ENCODE measurements at regions not wholly inside any gene's neighbourhood (a gene's known extent, or its start where the extent isn't known, plus 50 kb on each side); places are given as distances from the start of the nearest gene placed in this dataset.
A peak's percentile ranks its signal among the peaks of the same experiment; 100 is the strongest.

DNA sequence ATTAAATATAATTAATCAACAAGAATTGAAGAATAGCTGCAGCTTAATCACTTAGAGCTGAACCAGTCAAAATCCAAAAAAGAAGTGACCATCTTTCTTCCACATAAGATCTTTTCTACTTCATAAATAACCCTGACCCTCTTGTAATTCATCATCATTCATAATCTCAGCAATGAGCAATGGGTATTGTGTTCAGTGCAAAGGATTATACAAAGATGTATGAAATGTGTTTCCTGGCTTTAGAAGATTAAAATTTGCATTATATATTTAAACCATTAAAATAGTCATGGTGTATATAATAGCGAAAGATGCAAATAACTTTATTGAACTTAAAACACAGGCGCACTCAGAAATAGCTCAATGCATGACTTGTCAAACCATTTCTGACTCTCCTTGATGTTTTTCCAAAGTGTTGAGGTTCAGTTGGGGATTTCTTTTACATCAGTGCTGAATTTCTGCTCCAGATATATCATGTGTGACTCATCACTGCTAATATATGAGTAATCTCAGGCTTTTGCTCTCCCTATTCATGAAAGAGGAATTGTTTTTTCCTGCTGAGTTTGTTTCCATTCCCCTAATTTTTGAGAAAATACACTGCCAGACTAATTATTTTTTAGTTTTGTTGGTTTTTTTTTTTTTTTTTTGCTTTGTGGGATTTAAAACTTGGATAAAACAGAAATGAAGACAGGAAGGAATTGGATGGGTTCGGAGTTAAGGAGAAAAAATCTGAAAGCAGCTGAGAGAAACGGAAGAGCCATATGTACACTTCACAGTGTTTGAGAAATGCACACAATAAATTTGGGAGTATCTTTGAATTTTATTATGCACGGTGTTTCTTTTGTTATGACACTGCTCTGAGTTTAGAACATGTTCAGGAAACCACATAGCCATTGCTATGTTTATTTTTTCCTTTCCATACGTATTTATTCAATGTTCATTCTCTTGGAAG, 290.1 kb upstream of the PCDH7 start:
- DNase-seq (ENCODE audit: extremely low read depth, low read depth): peak; percentile 1

DNA sequence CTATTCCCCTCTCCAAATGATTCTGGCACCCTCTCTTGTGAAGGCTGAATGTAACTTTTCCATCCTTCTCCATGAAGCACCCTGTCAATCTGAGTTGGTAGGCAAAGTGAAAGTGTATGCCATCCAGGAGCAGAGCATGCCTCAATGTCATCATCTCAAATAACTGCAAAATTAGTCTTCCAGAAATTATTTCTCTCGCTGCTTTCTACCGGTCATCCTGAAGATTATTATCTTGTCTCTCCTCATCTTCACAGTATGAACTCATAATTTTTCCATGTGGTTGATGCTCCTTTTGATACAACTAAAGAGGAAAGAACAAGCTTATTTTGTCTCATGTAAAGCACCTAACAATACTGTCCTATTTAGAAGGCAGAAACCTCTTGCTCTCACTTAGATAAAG, 285.5 kb upstream of the PCDH7 start:
- no peak for DNase-seq (ENCODE audit: extremely low read depth, low read depth)

DNA sequence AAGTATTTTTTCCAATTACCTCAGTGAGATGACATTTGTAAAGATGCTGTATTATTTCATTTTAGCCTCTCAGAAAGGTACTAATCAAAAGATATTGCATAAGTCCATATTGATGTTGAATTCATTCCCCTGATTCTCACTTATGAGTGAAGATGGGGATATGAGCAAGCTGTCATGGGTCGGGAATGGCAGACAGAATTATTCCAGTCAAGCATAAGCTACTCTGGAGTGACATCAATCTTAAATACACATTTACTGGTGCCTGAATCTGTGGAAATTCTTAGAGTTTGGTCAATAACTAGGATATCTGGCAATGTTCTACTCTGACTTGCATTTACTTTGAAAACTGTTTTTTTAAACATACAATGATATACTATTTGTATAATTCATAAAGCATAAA, 283.8 kb upstream of the PCDH7 start:
- no peak for DNase-seq (ENCODE audit: extremely low read depth, low read depth)

DNA sequence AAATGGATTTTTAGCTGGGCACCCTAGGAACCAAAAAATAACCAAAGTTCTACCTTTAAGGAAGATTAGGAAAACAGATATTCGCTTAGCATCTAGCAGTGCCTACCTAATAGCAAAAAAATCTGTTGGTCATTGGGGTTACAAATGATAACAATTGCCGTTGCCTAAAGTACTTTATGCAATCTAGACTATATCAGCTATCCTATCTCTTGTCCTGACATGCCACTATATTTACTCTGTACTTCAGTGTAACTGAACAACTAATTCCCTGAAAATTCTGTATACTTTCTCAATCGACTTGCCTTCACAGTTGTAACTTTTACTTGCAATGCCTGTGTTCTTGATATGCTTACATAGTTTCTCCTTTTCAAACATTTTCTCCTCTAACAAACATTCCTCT, 282.9 kb upstream of the PCDH7 start:
- DNase-seq (ENCODE audit: extremely low read depth, low read depth): no peak

DNA sequence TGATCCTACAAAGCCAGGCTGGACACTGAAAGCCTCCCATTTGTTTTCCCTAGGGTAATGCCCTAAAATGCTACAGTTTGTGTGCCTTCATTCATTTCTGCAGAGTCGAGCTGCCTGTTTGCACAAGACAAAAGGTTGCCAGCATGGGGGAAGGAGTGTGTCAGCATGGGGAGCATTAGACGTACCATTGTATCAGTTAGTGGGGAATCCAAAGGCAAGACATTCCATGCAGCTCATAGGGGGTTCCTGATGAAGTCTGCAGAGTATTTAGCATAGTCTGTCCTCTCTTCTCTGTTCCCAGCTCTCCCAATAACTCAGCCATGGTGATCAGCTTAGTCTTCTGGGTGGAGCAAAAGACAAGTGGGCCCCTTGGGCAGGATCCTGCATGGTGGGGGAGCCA, 276.9 kb upstream of the PCDH7 start:
- DNase-seq (ENCODE audit: extremely low read depth, low read depth): no peak

DNA sequence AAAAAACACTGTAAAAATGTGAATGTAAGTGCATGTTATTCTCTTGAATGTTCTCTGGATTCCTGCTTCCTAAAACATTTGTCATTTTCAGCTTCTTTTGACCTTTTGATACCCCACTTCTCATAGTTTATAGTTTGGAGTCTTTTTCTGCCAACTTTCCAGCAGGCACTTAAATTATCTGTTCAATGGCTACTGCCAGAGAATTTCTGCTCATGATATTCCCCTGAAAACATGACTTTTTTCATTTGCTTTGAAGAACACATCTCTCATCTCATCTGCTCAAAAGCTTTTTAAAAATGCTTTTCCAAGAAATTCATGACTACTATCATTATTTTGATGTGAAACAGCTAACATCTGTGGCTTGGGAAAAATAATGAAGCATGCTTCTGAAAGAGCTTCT, 269.7 kb upstream of the PCDH7 start:
- no peak for DNase-seq (ENCODE audit: extremely low read depth, low read depth)

DNA sequence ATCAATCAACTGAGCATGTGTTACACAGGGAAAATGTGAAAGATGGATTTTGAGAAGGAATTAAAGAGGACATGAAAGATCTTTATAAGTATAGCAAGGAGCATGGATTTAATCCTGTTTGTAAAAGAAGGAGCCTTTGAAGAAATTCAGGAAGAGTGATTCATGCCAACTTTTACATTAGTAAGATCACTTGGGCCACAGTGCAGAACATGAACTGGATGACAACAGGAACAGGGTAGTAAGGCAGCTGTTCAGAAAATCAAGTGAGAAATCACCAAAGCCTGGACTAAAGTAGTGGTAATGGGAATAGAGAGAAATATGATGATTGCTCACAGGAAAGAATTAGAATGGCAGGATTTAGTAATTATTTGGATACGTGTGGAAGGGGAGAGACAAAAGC, 265.7 kb upstream of the PCDH7 start:
- no peak for DNase-seq (ENCODE audit: extremely low read depth, low read depth)

DNA sequence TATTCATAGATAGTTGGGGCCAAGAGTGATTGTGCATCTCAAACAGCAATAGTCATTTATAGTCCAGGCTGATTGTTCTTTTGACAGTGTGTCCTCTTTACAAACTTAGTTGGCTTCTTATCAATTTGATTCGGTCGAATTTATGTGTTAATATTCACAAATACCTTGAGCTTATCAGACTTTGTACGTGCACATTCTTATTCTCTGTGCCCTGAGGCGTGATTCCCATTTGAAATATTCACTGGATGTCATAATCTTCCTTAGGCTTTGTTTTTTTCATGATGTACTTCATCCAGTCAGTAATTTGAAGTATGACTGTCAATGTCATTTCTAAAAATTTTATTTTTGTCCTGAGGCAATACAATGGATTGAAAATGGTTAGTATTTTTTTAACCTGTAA, 263.5 kb upstream of the PCDH7 start:
- DNase-seq (ENCODE audit: extremely low read depth, low read depth): no peak

DNA sequence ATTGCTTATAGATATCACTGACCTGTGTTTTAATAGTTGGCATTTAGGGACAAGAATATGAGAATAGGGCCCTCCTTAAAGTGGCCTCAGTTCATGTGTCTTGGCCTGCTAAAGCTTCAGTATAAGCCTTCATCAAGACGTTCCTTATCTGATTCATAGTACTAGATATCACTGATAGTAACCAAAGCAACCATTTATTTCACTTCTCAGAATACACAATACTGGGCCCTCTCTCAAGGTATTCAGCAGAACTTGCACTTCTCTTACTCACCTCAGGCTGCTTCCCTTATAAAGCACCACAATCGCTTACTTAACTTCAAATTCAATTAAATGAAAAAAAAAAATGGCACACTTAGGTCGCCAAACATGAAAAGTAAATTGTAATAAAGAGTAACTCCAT, 259.4 kb upstream of the PCDH7 start:
- DNase-seq (ENCODE audit: extremely low read depth, low read depth): no peak

DNA sequence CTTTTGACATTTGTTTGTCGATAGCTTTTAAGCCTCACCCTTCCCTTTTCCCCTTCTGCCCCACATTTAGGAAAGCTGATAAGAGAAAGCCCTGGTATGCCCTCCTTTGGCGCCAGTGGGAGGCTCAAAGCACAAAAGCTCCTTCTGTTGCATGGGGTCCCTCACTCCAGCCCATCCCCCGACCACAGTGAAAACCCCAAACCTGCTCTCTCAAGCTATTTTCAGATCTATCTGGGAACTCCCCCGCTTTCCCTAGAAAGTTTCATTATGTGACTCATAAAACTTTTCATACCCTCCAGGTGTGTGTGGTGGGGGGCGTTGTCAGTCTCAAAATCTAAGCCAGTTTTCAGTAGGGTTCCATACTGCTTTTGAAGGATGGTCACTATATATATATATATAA, 259.0 kb upstream of the PCDH7 start:
- no peak for DNase-seq (ENCODE audit: extremely low read depth, low read depth)

DNA sequence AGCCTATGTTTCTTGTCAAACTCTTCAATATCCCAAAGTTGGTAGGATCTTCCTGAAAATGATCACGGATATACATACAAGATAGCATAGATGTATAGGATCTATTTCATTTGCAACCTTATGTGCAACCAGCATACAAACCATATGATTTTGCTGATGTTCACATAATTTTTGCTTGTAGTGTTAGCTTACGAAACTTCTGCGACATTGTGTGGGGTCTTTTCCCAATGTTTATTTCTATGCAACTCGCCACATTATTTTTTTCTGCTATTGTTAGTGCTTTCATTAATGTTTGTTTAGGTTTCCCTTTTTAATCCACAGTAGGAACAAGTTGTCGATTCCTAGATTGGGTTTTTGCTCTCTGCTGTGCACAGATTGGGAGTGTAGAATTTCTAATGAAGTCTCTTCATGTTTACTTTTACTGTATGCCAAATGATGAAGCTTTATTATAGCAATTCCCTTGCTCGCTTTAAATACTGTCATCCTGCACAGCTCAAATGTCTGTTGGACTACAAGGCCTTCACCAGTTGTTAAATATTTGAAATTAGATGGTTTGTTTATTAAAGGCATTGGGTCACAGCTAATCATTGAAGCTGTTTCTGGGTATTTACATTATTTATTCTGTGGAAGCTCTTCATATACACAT, 257.6 kb upstream of the PCDH7 start:
- DNase-seq (ENCODE audit: extremely low read depth, low read depth): no peak

DNA sequence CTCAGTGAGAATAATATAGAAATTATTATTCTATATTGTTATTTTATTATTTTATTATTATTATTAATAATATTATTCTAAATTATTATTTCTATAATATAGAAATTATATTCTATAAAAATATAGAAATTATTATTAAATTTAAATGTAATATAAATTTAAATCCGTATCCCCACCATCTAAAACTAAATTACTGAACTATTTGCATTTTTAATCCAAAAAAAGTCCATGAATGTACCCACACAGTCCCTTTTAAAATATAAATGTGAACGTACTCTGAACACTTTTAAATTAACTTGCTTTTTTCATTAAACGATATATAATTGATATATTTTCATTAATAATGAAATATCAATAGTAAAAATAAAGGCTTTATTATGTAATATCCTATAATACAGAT, 248.3 kb upstream of the PCDH7 start:
- DNase-seq (ENCODE audit: extremely low read depth, low read depth): no peak

DNA sequence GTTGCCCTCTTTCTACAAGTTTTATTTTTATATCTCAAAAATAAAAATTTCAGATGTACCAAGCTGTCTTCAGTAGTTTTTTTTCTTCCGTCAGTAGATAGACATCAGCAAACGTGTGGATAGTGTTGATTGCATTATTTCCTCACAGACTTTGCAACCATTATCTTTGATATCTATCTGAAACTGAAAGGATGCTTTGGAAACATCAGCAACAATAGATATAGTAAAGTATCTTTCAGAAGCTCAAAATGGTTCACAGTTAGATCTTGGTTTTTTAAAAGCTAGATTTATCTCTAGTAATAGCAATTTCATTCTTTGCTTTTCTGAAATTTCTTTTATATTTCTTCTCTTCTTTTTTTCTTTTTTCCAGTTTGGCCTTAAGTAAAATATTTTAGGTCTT, 246.9 kb upstream of the PCDH7 start:
- DNase-seq (ENCODE audit: extremely low read depth, low read depth): no peak

DNA sequence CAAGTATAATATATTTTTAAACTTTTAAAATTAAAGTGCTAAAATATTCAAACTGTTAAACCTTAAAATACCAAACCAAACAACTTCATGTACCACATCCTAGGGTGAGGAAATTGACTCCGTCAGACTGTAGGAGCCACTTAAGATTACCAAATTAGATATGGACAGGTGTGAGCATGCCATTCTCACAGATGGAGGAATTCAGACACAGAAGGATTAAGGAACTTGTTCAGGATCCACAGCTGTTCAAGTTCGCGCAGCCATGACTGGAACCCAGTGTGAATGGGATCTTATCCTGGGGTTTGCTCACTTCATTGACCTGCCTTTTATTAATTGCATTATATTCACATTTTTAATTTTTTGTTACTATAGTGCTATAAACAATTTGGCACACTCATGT, 224.9 kb upstream of the PCDH7 start:
- DNase-seq (ENCODE audit: extremely low read depth, low read depth): no peak

DNA sequence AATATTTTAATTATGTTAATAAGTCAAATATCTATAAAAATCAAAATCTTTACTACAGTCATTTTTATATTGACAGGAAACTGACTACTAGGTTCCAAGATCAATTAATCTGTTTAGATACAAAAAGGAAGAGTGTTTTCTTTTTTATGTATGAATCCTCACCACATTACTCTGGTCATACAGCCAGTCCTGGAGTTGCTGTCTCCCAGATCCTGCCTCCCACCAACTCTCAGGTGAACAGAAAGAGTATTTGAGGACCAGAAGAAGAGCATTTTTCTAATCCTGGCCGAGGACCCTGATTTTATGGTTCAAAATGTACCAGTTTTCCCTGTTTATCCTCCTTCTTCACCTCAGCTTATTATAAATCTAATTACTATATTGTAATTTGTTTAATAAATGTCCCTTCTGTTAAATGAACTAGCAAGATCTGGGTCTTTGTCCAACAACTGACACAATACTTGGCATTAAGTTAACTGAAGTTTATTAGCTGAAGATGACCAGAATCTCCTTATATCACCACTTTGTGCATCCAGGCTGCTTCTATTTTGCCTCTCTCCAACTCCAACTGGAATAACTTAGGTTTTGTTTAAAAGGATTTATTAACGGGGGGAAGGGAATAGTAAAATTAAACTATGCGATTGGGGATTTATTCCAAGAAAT, 224.4 kb upstream of the PCDH7 start:
- no peak for DNase-seq (ENCODE audit: extremely low read depth, low read depth)

DNA sequence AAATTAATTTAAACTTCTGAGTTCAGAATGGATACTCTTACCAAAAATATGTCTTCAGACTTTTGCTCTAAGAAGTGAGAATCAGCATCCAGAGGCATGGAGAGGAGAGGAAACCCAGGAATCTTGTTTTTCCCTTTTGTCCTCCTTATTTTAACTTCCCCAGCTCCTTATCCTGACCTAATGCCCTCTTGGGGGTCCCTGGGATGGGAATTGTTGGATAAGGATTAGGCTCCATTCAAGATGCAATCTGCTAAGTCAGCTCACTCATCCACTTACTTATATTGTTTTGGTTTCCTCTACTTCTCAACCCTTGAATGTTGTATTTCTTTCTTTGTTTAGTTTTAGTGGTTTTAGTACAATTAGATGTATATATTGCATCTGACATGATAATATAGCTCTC, 208.4 kb upstream of the PCDH7 start:
- DNase-seq (ENCODE audit: extremely low read depth, low read depth): no peak

DNA sequence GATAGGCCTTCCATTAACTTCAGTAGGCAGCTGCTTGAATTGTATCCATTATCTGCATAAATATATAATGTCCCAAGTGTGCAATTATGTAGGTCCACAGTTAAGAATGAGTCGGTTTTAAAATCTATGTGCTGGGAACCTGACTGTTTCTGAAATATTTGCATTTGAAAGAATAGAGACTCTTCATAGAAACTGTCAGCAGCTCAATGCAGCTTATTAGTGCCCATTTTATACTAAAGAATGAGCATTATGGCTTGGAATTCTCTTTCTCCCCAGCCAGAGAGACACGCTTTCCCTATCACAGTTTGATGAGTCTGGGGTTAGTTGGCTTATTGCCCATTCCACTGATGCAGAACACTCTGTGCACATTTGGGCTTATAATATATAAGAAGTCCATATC, 202.0 kb upstream of the PCDH7 start:
- DNase-seq (ENCODE audit: extremely low read depth, low read depth): no peak

DNA sequence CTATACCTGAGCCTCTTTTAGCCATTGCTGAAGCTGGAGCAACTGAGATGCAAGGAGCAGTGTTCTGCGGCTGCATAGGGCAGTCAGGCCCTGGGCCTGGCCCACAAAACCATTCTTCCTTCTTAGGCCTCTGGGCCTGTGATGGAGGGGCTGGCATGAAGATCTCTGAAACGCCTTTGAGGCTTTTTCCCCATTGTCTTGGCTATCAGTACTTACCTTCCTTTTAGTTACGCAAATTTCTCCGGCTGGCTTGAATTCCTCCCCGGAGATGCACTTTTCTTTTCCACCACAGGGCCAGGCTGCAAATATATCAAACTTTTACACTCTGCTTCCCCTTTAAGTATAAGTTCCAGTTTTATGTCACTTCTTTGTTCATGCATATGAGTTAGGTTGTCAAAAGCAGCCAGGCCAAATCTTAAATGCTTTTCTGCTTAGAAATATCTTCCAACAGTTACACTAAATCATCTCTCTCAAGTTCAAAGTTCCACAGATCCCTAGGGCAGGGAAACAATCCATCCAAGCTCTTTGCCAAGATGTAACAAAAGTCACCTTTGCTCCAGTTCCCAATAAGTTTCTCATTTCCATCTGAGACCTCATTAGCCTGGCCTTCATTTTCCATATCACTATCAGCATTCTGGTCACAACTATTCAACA, 194.4 kb upstream of the PCDH7 start:
- DNase-seq (ENCODE audit: extremely low read depth, low read depth): no peak

DNA sequence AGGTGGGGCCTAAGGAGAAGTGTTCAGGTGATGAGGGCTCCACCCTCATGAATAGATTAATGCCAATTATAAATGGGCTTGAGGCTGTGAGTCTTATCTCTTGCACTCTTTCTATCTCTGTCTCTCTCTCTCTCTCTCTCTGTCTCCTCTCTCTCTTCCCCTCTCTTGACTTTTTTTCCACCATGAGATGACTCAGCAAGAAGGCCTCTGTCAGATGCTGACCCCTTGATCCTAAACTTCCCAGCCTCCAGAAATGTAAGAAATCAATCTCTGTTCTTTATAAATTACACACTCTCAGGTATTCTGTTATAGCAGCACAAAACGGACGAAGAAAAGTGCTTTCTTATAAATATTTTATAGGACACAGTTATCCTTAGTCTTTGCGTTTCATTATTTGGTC, 184.9 kb upstream of the PCDH7 start:
- DNase-seq (ENCODE audit: extremely low read depth, low read depth): no peak

DNA sequence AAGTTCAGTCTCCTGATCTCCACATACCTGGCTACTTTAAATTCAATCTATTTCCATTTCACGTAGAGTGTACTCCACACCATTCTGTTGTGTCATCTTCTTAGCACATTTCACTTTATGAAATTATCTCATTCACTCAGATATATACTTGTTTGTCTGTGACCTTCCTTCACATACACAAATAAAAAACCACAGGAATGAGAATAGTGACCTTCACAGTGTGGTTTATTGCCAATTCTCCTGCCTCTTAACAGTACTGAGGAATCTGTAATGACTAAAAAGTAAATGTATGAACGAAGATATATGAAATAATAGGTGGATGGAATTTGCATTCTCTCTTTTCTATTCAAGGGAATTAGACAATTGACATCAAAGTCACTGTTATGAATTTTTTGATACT, 183.9 kb upstream of the PCDH7 start:
- no peak for DNase-seq (ENCODE audit: extremely low read depth, low read depth)

DNA sequence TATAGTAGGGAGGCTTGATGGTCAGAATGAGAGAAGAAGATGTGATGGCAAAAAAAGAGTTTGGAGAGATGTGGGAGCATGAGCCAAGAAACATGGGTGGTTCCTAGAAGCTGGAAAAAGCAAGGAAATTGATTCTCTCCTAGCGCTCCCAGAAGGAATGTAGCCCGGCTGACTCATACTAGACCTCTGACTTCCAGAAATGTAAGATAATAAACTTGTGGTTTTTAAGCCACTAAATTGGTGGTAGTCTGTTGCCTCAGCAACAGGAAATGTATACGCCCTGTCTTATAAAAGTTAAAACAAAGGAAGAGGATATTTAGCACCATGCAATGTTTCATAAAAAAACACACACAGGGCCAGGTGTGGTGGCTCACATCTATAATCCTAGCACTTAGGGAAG, 182.7 kb upstream of the PCDH7 start:
- no peak for DNase-seq (ENCODE audit: extremely low read depth, low read depth)
